ENCODE measurements at regions not wholly inside any gene's neighbourhood (a gene's known extent, or its start where the extent isn't known, plus 50 kb on each side); places are given as distances from the start of the nearest gene placed in this dataset.

DNA sequence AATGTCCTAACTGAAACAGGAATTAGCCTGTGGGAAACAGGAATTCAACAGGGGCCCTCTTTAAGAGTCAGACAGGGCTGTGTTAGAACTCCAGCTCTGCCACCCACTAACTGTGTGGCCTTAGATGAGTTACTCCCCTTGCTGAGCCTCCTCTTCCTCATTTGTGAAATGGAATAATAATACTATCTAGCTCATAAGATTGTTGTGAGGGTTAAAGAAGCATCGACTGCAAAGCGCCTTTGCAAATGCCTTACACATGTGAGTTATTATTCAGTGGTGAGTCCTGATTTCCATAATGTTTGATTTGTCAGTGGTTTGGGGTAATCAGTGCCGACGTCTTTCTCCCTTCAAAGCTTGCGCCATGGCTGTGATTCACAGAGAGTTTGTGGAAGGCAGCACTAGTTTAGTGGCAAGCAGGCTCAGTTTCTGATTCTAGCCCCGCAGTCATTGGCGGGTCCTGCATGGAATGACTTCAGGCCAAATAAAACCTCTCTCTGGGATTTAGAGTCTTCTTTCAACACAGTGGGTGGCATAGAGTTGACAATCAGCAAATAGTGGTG is 388.5 kb downstream of the PLPP3 start:
- no peak overlapping the region for H3K27ac Mint-ChIP-seq

DNA sequence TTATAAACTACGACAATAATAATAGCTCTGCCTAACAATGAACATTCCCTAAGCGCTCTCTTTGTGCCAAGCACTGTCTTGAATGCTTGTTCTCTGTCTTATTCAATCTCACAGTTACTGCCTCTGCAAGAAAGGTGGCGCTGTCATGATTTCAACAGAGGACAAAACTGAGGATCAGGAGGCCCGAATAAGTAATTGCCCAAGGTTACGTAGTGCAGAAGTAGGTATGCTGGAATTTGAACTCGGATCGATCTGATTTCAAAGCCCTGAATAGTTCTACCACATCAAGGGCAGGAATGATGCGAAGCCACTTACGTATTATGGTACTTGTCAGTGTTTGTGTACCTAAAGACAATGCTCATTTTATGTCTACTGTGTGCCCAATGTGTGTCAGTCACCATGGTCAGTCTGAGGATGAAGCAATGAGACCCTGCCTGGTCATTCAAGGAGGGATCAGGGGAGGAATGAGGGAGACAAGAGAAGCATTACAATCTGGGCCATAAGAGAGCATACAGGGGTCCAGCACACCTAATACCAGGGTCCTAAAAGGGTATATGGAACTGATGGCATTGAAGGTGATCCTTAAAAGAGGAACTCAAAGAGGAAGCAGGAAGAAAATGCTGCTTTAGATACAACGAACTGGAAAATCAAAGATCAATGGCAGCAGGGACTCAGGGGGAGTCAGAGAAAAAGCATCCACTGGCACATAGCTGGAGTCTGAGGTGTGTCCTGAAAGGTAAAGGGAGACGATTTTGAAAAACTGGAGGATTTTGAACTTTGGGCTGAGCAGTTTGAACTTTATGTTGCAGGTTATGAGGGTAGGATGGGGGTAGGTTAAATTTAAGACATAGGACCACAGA is 389.2 kb downstream of the PLPP3 start:
- Mint-ChIP-seq H3K27ac (no peak overlapping the region), H3K4me1 (ENCODE audit: low read depth) (no peaks in the 10 kb centered on the region), H3K27me3 (peaks cover 1% of the 10 kb centered on the region), H3K9me3 (ENCODE audit: low read depth) (no peaks in the 10 kb centered on the region), H3K4me3 (no peak overlapping the region), H3K36me3 (no peaks in the 10 kb centered on the region)

More for the DNA sequence above, 388.5 kb downstream of the PLPP3 start:
- no peaks in the 10 kb centered on the region for H3K4me1 Mint-ChIP-seq (ENCODE audit: low read depth)
- no peaks in the 10 kb centered on the region for H3K27me3 Mint-ChIP-seq
- H3K9me3 Mint-ChIP-seq (ENCODE audit: low read depth): peaks cover 5% of the 10 kb centered on the region
- no peaks in the 10 kb centered on the region for H3K36me3 Mint-ChIP-seq
- H3K4me3 Mint-ChIP-seq: no peak overlapping the region

GRCh38 chr1:56189454-56189853 is 389.9 kb downstream of the PLPP3 start:
- H3K4me3 Mint-ChIP-seq: no peak overlapping the region
- peaks cover 1% of the 10 kb centered on the region for H3K27me3 Mint-ChIP-seq

DNA sequence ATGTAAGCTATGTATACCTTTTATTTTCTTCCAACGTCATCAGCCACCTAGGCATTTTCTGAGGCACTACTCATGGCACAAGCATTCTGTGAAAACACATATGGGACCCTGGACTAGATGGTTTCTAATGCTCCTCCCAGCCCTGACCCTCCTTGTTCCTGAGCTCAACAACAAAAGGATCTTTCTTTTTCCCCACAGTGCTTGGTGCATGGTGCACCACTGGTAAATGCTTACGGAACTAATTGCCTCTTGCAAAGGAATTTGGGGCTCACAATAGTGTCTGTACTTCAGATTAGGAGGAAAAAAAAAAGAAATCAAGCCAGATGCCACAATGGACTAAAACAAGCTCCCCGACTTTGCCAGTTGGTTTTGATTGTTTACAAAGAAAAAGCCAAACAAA is 390.5 kb downstream of the PLPP3 start:
- H3K9me3 Mint-ChIP-seq (ENCODE audit: low read depth): no peaks in the 10 kb centered on the region
- no peak overlapping the region for H3K4me3 Mint-ChIP-seq
- no peaks in the 10 kb centered on the region for H3K4me1 Mint-ChIP-seq (ENCODE audit: low read depth)
- no peaks in the 10 kb centered on the region for H3K36me3 Mint-ChIP-seq
- H3K27me3 Mint-ChIP-seq: peaks cover 1% of the 10 kb centered on the region
- H3K27ac Mint-ChIP-seq: no peak overlapping the region

More at GRCh38 chr1:56189454-56189853, 389.9 kb downstream of the PLPP3 start:
- Mint-ChIP-seq H3K36me3 (no peaks in the 10 kb centered on the region), H3K27ac (no peak overlapping the region), H3K4me1 (ENCODE audit: low read depth) (no peaks in the 10 kb centered on the region), H3K9me3 (ENCODE audit: low read depth) (no peaks in the 10 kb centered on the region)

DNA sequence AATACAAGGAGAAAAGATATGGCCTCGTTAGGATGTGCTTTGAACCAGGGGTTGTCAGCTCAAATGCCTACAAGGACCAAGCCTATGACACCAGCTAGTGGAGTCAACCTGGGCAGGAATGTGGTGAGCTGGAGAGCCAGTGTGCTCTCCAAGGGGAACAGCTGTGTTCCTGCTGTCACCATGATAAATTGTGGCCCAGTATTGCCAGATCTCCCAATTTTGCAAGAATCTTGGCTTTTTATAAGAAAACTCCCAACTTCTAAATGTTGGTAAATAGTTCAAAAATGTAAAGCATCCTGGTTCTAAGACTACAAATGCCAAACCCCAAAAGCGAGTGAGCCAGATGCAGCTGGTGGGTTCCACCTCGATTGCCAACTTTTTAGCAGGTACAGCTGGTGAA is 391.1 kb downstream of the PLPP3 start:
- Mint-ChIP-seq H3K4me3 (no peak overlapping the region), H3K27ac (no peak overlapping the region), H3K9me3 (ENCODE audit: low read depth) (no peaks in the 10 kb centered on the region), H3K27me3 (peaks cover 1% of the 10 kb centered on the region), H3K36me3 (no peaks in the 10 kb centered on the region), H3K4me1 (ENCODE audit: low read depth) (no peaks in the 10 kb centered on the region)

- Mint-ChIP-seq H3K27me3 (peaks cover 1% of the 10 kb centered on the region), H3K4me3 (no peak overlapping the region), H3K36me3 (no peaks in the 10 kb centered on the region), H3K27ac (no peak overlapping the region), H3K9me3 (ENCODE audit: low read depth) (no peaks in the 10 kb centered on the region), H3K4me1 (ENCODE audit: low read depth) (no peaks in the 10 kb centered on the region)
Measured at GRCh38 chr1:56187405-56187804, 392.0 kb downstream of the PLPP3 start.

GRCh38 chr1:56185493-56185892 is 393.9 kb downstream of the PLPP3 start:
- no peak overlapping the region for H3K4me3 Mint-ChIP-seq
- no peak overlapping the region for H3K27ac Mint-ChIP-seq
- H3K4me1 Mint-ChIP-seq (ENCODE audit: low read depth): no peaks in the 10 kb centered on the region
- H3K27me3 Mint-ChIP-seq: peaks cover 1% of the 10 kb centered on the region
- no peaks in the 10 kb centered on the region for H3K9me3 Mint-ChIP-seq (ENCODE audit: low read depth)
- no peaks in the 10 kb centered on the region for H3K36me3 Mint-ChIP-seq

- Mint-ChIP-seq H3K4me3 (no peak overlapping the region), H3K36me3 (no peaks in the 10 kb centered on the region), H3K4me1 (ENCODE audit: low read depth) (no peaks in the 10 kb centered on the region), H3K9me3 (ENCODE audit: low read depth) (no peaks in the 10 kb centered on the region), H3K27me3 (peaks cover 1% of the 10 kb centered on the region), H3K27ac (no peak overlapping the region)
Measured at GRCh38 chr1:56183151-56183550, 396.2 kb downstream of the PLPP3 start.

DNA sequence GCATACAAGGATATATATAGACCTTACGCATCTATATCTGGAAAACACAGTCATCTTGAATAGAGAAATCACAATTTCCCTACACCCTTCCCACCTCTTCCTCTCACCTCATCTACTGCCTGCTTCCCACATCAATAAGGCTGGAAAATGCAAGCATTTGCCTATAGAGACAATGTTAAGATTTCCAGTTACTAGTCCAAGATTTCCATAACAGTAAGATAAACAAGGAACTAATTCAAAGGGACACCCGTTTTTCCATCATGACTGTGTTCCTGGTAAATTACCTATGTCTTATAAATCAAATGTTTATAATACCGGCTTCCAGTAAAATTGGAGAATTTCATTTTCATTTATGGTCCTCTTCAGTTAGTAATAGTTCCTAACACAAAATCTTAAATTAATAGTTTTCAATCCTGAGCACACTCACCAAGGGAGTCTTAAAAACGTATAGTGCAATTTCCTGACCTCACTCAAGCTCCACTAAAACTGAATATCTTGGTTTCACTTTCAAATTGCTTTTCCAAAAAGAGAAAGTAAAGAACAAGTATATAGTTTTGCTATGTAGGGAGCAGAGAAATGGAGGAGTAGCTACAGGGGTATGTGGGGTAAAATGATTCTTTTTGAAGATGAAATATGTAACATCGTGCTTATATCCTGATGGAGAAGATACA is 398.7 kb downstream of the PLPP3 start:
- H3K27ac Mint-ChIP-seq: no peak overlapping the region
- H3K4me3 Mint-ChIP-seq: no peak overlapping the region
- no peaks in the 10 kb centered on the region for H3K36me3 Mint-ChIP-seq
- H3K9me3 Mint-ChIP-seq (ENCODE audit: low read depth): no peaks in the 10 kb centered on the region
- H3K27me3 Mint-ChIP-seq: no peaks in the 10 kb centered on the region
- no peaks in the 10 kb centered on the region for H3K4me1 Mint-ChIP-seq (ENCODE audit: low read depth)

- no peak overlapping the region for H3K4me3 Mint-ChIP-seq
- H3K4me1 Mint-ChIP-seq (ENCODE audit: low read depth): no peaks in the 10 kb centered on the region
- H3K36me3 Mint-ChIP-seq: no peaks in the 10 kb centered on the region
- H3K27ac Mint-ChIP-seq: no peak overlapping the region
- no peaks in the 10 kb centered on the region for H3K9me3 Mint-ChIP-seq (ENCODE audit: low read depth)
- peaks cover 3% of the 10 kb centered on the region for H3K27me3 Mint-ChIP-seq
Measured at GRCh38 chr1:56179543-56179942, 399.8 kb downstream of the PLPP3 start.

- no peak overlapping the region for H3K4me3 Mint-ChIP-seq
- H3K27me3 Mint-ChIP-seq: peaks cover 3% of the 10 kb centered on the region
- H3K4me1 Mint-ChIP-seq (ENCODE audit: low read depth): no peaks in the 10 kb centered on the region
- H3K9me3 Mint-ChIP-seq (ENCODE audit: low read depth): no peaks in the 10 kb centered on the region
- H3K36me3 Mint-ChIP-seq: no peaks in the 10 kb centered on the region
- no peak overlapping the region for H3K27ac Mint-ChIP-seq
Measured at GRCh38 chr1:56175211-56175610, 404.2 kb downstream of the PLPP3 start.

DNA sequence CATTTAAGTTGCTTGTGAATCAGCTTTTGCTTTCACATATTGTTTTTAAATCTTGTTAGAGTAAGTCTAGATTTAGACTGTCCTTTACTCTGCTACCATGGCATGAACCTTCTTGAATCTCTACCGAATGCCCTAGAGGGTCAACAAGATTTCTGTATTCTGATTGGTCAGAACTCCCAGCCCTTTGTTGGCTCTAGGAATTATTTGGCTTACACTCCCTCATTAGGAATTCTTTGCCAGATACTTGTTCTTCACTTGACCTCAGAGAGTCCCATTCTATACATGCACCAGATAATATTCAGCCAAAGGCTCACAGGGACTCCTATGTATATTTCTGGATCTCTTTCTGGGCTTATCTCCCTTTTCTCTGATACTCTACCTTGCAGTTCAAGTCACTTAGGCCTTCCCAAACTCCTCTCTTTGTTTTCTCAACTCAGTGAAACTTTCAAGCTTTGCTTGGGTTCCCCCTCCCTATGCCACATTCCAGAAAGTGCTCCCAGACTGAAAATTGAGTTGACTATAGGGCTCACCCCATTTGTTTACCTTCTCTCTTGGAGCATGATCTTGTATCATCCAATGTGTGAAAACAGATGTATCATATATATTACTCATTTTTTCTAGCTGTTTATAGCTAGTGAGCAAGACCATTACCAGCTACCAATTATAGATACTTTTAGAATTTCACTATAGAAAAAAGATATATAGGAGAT is 405.0 kb downstream of the PLPP3 start:
- no peak overlapping the region for H3K27ac Mint-ChIP-seq
- H3K9me3 Mint-ChIP-seq (ENCODE audit: low read depth): no peaks in the 10 kb centered on the region
- H3K4me3 Mint-ChIP-seq: no peak overlapping the region
- H3K27me3 Mint-ChIP-seq: peaks cover 3% of the 10 kb centered on the region
- no peaks in the 10 kb centered on the region for H3K36me3 Mint-ChIP-seq
- H3K4me1 Mint-ChIP-seq (ENCODE audit: low read depth): no peaks in the 10 kb centered on the region

- H3K36me3 Mint-ChIP-seq: no peaks in the 10 kb centered on the region
- H3K27me3 Mint-ChIP-seq: peaks cover 3% of the 10 kb centered on the region
- H3K9me3 Mint-ChIP-seq (ENCODE audit: low read depth): no peaks in the 10 kb centered on the region
- no peak overlapping the region for H3K27ac Mint-ChIP-seq
- H3K4me1 Mint-ChIP-seq (ENCODE audit: low read depth): no peaks in the 10 kb centered on the region
- no peak overlapping the region for H3K4me3 Mint-ChIP-seq
Measured at GRCh38 chr1:56173736-56174135, 405.6 kb downstream of the PLPP3 start.

DNA sequence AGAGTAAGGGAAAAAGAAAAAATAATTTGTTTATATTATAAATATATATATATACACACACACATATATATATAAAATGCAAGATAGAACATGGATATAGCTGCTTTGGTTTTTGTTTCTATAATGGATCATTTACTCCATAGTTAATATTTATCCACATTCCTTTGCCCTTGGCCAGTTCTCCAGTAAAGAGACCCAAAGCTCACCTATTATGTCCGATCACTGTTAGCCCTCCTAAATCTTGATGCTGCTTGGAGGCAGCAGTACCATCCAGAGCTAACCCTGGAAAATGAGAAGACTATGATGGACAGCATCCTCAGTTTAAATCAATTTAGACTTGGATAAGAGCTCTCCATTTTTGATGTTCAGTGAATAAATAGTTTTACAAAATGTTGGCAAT is 407.7 kb downstream of the PLPP3 start:
- H3K4me1 Mint-ChIP-seq (ENCODE audit: low read depth): no peaks in the 10 kb centered on the region
- H3K4me3 Mint-ChIP-seq: no peak overlapping the region
- H3K36me3 Mint-ChIP-seq: no peaks in the 10 kb centered on the region
- no peak overlapping the region for H3K27ac Mint-ChIP-seq
- H3K27me3 Mint-ChIP-seq: peaks cover 6% of the 10 kb centered on the region
- no peaks in the 10 kb centered on the region for H3K9me3 Mint-ChIP-seq (ENCODE audit: low read depth)

GRCh38 chr1:56170784-56171320 is 408.5 kb downstream of the PLPP3 start:
- H3K27ac Mint-ChIP-seq: no peak overlapping the region

More at GRCh38 chr1:56170784-56171320, 408.5 kb downstream of the PLPP3 start:
- no peaks in the 10 kb centered on the region for H3K36me3 Mint-ChIP-seq
- no peak overlapping the region for H3K4me3 Mint-ChIP-seq
- H3K9me3 Mint-ChIP-seq (ENCODE audit: low read depth): no peaks in the 10 kb centered on the region
- no peaks in the 10 kb centered on the region for H3K4me1 Mint-ChIP-seq (ENCODE audit: low read depth)
- H3K27me3 Mint-ChIP-seq: peaks cover 6% of the 10 kb centered on the region

Measured in activated naive CD8-positive, alpha-beta T cell (primary cell).